LNCAP (cell line): ENCODE measurements at regions not wholly inside any gene's neighbourhood (a gene's known extent, or its start where the extent isn't known, plus 50 kb on each side); places are given as distances from the start of the nearest gene placed in this dataset.

Source experiments
- TF ChIP-seq, protein P1 (sequence below): fragments of 450-650 bp; IDR thresholded peaks from 2 replicates; pipeline ENCODE4 v1.5.1; 2017; ENCODE audit warnings: mild to moderate bottlenecking

DNA sequence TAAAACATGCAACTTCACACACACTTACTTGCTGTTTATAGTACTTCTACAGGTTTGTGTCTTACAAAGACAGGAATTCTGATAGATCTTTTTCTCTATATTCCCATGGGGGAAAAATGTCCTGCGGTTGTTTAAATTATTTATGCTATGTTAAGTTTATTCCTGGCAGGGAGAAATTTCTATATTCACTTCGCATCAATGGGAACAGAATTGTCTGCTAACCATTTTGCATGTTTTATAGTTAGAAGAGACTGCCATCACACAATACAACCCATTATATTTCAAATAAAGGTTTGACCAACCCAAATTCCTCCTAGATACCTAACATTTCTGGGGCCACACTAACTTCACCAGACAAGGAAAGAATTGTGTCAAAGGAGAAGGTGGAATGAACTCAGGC lies 110.0 kb upstream of the PRR16 start:
- TF ChIP-seq, protein P1, sequence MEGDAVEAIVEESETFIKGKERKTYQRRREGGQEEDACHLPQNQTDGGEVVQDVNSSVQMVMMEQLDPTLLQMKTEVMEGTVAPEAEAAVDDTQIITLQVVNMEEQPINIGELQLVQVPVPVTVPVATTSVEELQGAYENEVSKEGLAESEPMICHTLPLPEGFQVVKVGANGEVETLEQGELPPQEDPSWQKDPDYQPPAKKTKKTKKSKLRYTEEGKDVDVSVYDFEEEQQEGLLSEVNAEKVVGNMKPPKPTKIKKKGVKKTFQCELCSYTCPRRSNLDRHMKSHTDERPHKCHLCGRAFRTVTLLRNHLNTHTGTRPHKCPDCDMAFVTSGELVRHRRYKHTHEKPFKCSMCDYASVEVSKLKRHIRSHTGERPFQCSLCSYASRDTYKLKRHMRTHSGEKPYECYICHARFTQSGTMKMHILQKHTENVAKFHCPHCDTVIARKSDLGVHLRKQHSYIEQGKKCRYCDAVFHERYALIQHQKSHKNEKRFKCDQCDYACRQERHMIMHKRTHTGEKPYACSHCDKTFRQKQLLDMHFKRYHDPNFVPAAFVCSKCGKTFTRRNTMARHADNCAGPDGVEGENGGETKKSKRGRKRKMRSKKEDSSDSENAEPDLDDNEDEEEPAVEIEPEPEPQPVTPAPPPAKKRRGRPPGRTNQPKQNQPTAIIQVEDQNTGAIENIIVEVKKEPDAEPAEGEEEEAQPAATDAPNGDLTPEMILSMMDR: no peak

DNA sequence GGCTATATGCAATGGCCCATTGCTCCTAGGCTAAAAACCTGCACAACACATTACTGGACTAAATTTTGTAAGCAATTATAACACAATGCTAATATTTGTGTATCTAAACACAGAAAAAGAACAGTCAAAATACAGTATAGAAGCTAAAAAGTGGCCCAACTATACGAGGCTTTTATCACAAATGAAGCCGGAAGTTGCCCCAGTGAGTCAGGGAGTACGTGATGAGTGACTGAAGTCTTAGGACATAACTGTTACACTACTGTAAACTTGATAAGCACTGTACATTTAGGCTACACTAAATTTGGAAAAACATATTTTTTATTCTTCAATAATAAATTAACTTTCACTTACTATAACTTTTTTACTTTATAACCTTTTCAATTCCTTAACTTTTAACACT lies 105.2 kb upstream of the PRR16 start:
- TF ChIP-seq, protein P1: no peak

DNA sequence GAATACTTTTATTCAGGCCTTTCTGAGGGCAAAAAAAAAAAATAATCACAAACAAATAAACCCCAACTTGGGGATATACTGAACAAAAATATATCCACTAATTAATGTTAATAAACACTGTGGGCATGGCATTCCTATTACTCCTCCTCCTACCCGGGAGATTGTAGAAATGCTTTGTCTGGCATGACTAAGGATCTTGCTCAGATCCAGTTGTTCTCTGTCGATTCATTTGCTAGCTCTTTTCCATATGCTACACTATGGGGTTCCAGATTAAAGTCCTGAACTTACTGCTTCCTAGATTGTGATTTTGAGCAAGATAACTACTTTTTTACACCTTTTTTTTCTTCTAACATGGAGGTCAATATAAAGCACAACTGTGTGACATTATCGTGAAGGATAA lies 102.2 kb upstream of the PRR16 start:
- TF ChIP-seq, protein P1: no peak

DNA sequence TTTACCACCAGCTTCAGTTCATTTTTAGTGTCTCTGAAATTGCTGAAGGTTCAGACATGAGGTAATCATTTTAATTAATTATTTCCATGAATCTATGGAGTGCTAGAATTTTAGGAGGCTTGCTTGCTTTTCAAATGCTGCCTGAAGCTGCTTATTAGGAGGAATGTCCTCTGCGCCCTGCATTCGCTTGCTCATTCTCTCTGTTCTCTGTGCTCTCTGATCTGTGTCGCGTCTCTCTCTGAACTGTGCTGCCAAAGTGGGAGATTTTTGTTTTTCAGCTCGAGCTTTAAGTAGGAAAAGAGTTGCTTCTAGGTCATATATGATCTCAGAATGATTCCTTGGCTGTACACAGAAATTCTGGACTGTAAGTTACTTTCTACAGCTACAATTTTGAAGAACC lies 101.7 kb upstream of the PRR16 start:
- TF ChIP-seq, protein P1: no peak

DNA sequence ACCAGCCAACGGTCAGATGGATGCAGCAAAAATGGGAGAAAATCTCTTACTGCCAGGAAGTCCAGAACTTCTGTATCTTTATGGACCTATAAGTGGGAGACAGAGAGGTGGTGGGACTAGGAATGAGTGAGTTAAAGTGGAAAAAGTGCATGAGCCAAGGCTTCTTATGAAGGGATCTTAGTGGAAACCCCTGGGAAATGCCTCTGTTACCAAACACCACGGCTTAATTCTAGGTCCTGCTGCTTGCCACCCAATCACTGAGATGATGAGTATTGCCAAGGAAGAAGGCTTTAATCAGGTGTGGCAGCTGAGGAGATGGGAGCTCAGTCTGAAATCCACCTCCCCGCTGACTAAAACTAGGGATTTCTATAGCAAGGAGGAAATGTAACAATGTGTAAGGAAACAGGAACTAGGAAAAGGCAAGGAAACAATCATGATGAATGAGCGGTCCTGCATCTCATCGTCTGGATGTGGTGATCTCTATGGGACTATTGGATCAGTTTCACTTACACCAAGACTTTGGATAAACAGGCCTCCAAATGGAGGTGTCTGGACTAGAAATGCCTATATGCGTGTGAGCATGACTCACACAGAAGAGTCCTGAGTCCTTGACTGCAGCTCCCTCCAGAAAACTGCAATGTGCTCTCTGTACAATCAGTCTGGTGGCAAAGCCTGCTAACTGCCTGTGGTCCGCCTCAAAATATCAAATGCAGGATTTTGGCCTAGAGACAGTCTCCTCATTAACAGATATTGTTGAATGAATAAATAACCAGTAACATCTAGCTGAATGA lies 98.2 kb upstream of the PRR16 start:
- TF ChIP-seq, protein P1: no peak

DNA sequence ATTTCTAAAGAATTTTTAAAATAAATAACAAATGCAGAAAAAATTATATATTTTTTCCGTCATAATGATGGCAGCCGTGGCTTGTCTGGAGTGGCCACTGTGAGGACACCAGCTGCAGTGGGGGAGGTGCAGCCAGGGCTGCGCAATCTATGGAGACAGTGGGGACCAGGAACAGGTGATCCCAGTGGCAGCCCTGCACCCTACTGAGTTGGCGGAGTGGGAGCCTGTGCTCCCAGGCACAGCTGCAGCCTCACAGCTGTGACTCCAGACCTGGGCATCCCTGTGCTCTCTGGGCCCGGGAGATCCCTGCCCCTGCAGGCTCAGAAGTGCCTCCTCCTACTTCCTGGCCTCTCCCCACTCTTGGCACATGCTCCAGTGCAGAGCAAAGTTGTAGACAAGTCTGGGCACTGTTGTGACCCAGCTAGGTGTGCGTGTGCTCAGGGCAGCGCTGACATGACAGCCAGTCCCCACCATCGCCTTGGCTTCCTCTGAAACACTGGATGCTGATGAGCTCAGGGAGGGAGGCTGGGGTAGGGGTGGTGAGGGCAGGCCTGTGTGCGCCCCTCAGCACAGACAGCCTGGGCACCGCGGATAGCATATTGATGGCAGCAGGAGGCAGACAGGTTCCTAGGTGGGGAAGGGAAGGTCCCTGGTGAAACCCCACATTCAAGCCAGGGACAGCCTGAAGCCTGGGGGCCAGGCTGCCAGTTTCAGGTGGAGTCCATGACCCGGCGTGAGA lies 96.0 kb upstream of the PRR16 start:
- TF ChIP-seq, protein P1: no peak

DNA sequence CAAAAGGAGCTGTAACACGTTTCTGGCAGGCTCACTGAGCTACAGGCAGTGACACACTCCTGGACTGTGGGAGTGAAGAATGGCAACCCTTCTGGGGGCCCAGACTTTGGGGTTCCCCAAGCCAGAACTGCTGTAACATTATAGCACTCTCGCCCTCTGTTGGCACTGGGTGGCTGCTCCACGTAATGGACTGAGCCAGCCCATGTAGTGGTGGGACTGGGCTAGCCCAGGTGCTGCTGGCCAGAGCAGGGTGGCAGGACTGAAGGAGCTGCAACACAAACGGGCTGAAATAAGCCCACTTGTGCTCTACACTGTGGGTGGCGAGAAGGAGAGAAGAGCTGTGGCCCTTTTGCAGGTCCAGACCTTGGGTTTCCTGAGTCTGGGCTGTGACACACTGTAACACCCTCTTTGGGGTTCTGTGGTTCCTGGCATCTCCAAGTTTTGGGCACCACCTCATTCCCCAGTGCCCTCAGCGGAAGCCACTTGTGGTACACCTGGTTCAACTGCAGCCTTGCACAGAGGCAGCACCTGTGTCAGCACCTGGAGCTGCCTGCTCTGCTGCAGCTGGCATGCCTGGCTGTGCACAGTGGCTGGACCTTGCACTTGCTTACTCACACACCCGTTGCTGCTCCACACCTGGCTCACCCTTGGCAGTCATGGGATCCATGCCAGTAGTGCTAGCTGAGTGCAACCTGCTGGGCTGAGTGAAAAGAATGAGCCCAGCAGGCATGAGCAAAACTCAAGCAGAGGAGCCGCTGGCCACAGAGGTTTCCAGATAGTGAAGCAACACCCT lies 95.0 kb upstream of the PRR16 start:
- TF ChIP-seq, protein P1: no peak
